NCI-H1694 treated with DMSO at 0.1 percent for 48 hours (cell line): ENCODE measurements at regions not wholly inside any gene's neighbourhood (a gene's known extent, or its start where the extent isn't known, plus 50 kb on each side); places are given as distances from the start of the nearest gene placed in this dataset.

ENCODE experiments used
- DNase-seq: peaks from one replicate; lab custom pipeline; 2025; lab: John Stamatoyannopoulos, UW

- no peak for DNase-seq
Measured at GRCh38 chr14:98835051-98835824, 436.8 kb downstream of the BCL11B start.

GRCh38 chr14:98835825-98836100 is 436.2 kb downstream of the BCL11B start:
- DNase-seq = no peak

- no peak for DNase-seq
Measured at GRCh38 chr14:98840091-98840490, 431.9 kb downstream of the BCL11B start.

GRCh38 chr14:98840511-98840910 is 431.5 kb downstream of the BCL11B start:
- DNase-seq = no peak

- no peak for DNase-seq
Measured at GRCh38 chr14:98844456-98844855, 427.5 kb downstream of the BCL11B start.

GRCh38 chr14:98847521-98848468 is 424.2 kb downstream of the BCL11B start:
- DNase-seq = no peak

- no peak for DNase-seq
Measured at GRCh38 chr14:98853063-98853729, 418.8 kb downstream of the BCL11B start.

- no peak for DNase-seq
Measured at GRCh38 chr14:98855926-98856715, 415.9 kb downstream of the BCL11B start.

GRCh38 chr14:98858158-98858557 is 413.8 kb downstream of the BCL11B start:
- DNase-seq = no peak

GRCh38 chr14:98858561-98858960 is 413.4 kb downstream of the BCL11B start:
- no peak for DNase-seq

- DNase-seq = no peak
Measured at GRCh38 chr14:98859301-98859700, 412.7 kb downstream of the BCL11B start.

GRCh38 chr14:98864211-98864610 is 407.8 kb downstream of the BCL11B start:
- DNase-seq = no peak

- no peak for DNase-seq
Measured at GRCh38 chr14:98867146-98867545, 404.9 kb downstream of the BCL11B start.

GRCh38 chr14:98867726-98868125 is 404.3 kb downstream of the BCL11B start:
- DNase-seq = no peak

GRCh38 chr14:98868866-98869265 is 403.1 kb downstream of the BCL11B start:
- no peak for DNase-seq

GRCh38 chr14:98871796-98872195 is 400.2 kb downstream of the BCL11B start:
- no peak for DNase-seq

- no peak for DNase-seq
Measured at GRCh38 chr14:98877065-98877464, 394.9 kb downstream of the BCL11B start.

GRCh38 chr14:98878282-98878681 is 393.7 kb downstream of the BCL11B start:
- DNase-seq = no peak

- no peak for DNase-seq
Measured at GRCh38 chr14:98886982-98887381, 385.0 kb downstream of the BCL11B start.

GRCh38 chr14:98888281-98888680 is 383.7 kb downstream of the BCL11B start:
- no peak for DNase-seq

GRCh38 chr14:98888927-98889835 is 382.8 kb downstream of the BCL11B start:
- DNase-seq = no peak
